GM23248 (cell line): ENCODE measurements at regions not wholly inside any gene's neighbourhood (a gene's known extent, or its start where the extent isn't known, plus 50 kb on each side); places are given as distances from the start of the nearest gene placed in this dataset.

Experiments
- EZH2 ChIP-seq: fragments of 200-600 bp; sonication (generic); IDR thresholded peaks from 2 replicates; pipeline ENCODE4 v1.6.1; 2018; ENCODE audit warnings: antibody characterized with exemption, mild to moderate bottlenecking; ENCODE audit not compliant: insufficient read depth, poor library complexity, severe bottlenecking
- EZH2phosphoT487 ChIP-seq: fragments of 200-600 bp; sonication (generic); IDR thresholded peaks from 2 replicates; pipeline ENCODE4 v1.6.1; 2018; ENCODE audit warnings: antibody characterized with exemption, moderate library complexity, mild to moderate bottlenecking, low read depth; ENCODE audit not compliant: insufficient read depth

- no peak for TF ChIP-seq EZH2phosphoT487
- no peak for TF ChIP-seq EZH2
These were observed 127.7 kb upstream of the PZP start for GRCh38 chr12:9335867-9336266.
